Motor neuron (in vitro differentiated cells): ENCODE measurements at regions not wholly inside any gene's neighbourhood (a gene's known extent, or its start where the extent isn't known, plus 50 kb on each side); places are given as distances from the start of the nearest gene placed in this dataset.
A peak's percentile ranks its signal among the peaks of the same experiment; 100 is the strongest.

ENCODE experiments used
- ATAC-seq, 8 experiments: fragments of 200-7000 bp; cut with Tn5 transposase; replicated peaks in 6 of 8; 2 replicates each; pipeline ENCODE4 v1.8.0; 2021; ENCODE audit warnings: mild to moderate bottlenecking in 8 of 8, moderate library complexity in 8 of 8
- H3K27ac ChIP-seq, 2 donors: fragments of 250-450 bp; sonication (Bioruptor Pico); 2 replicates each; pipeline ENCODE4 v1.9.0; 2021; ENCODE audit warnings: antibody characterized with exemption in 2 of 2, mild to moderate bottlenecking in 2 of 2, moderate library complexity in 1 of 2
- H3K4me1 ChIP-seq, 2 donors: fragments of 250-450 bp; sonication (Bioruptor Pico); replicated peaks in 1 of 2; 2 replicates each; pipeline ENCODE4 v1.6.1; 2021; ENCODE audit warnings: antibody characterized with exemption in 2 of 2, mild to moderate bottlenecking in 2 of 2, moderate library complexity in 1 of 2
- H3K4me3 ChIP-seq, 5 donors: fragments of 250-450 bp; sonication (Bioruptor Pico); 2 replicates each; pipeline ENCODE4 v1.9.0; 2021; ENCODE audit warnings: antibody characterized with exemption in 5 of 5, mild to moderate bottlenecking in 5 of 5, moderate library complexity in 4 of 5
- WGBS, 10 experiments: fragments of 450-650 bp; shearing (Covaris generic); methylation state at CpG; one replicate each; pipeline ENCODE4 v1.0.0; 2022; 5-methylcytosine and 5-hydroxymethylcytosine counted together
- in situ Hi-C, 9 experiments: fragments of 400-800 bp; cut with MboI; loops; one replicate each; pipeline ENCODE4 v1.15.0; 2021; ENCODE audit warnings: low sequenced_read_pairs in 9 of 9, low pct_unique_long_range_greater_than_20kb in 2 of 9; ENCODE audit not compliant: unreplicated experiment in 9 of 9

DNA sequence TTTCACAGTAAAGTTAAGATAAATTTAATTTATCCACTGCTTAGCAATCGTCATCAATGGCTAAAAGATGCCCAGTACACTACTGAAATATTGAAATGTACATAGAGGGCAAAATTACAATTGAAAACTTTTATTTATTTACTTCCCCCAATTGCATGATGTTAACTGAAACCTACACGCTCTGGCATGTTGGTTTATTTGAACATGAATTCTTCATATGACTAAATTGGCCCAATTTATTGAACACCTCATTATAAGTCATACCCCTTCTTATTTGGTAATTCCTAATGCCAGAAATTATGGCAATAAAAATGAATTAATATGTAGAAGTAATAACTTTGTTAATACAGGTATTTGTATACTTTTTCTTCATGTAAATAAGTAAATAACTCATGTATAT is 183.0 kb upstream of the ZC3H15 start:
- peaks cover 0 to 14% of the 10 kb centered on the region in 2 donors for H3K4me1 ChIP-seq
- no peak overlapping the region for H3K4me3 ChIP-seq
- no peak for ATAC-seq
- in situ Hi-C loops, result no loop called here
- no peak overlapping the region for H3K27ac ChIP-seq
- WGBS, 10 experiments, result 33 to 100% (median 91%) methylated on average over 1 to 2 of the region's 2 CpGs

DNA sequence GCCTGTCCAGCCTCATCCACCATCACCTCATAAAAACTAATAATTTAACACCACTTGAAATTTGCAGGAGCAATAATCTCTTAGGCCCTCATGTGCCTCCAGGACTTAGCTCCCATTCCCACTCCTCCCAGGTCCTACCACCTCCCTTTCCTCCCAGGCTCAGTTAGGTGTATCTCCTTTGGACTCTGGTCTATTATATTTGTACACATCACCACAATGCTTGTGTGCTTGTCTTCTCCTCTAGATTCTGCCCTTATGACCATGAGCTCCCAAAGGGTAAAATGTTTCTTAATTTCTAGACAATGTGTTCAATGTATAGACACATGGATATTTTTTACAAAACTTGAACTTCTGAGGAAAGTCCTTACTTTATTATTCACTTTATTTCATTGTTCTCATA is 182.0 kb upstream of the ZC3H15 start:
- no peak overlapping the region for H3K4me3 ChIP-seq
- no peak overlapping the region for H3K27ac ChIP-seq
- ATAC-seq, result no peak
- in situ Hi-C loops, result no loop called here
- peaks cover 0 to 14% of the 10 kb centered on the region in 2 donors for H3K4me1 ChIP-seq

- H3K27ac ChIP-seq, result no peak overlapping the region
- in situ Hi-C loops, result no loop called here
- H3K4me1 ChIP-seq, result peaks cover 0 to 11% of the 10 kb centered on the region in 2 donors
- no peak overlapping the region for H3K4me3 ChIP-seq
- no peak for ATAC-seq
Observed at GRCh38 chr2:186306754-186307153, 179.3 kb upstream of the ZC3H15 start.

- in situ Hi-C loops, result no loop called here
- no peak for ATAC-seq
- H3K27ac ChIP-seq, result no peak overlapping the region
- no peak overlapping the region for H3K4me3 ChIP-seq
- H3K4me1 ChIP-seq, result peaks cover 0 to 4% of the 10 kb centered on the region in 2 donors
Observed at GRCh38 chr2:186307871-186308270, 178.2 kb upstream of the ZC3H15 start.

DNA sequence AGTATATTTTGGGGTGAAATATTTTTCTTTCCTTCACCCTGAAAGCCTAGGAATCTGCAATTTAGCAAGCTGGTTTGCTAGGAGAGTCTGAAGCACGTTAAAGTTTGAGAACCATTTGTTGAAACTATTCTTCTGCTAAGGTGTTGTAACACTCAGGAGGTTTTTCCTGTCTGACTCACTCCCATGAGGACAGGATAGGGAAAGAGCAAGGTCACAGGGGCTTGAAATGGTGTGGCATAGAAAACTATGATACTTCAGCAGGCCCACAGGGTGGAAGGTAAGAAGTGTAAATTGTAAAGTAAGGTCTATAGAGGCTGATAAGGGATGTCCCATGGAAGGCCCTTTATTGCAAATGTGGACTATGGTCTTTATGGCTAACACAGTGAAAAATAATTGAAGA is 177.7 kb upstream of the ZC3H15 start:
- Histone ChIP-seq H3K27ac (no peak overlapping the region), H3K4me1 (peaks cover 0 to 4% of the 10 kb centered on the region in 2 donors), H3K4me3 (no peak overlapping the region)
- in situ Hi-C loops, result no loop called here
- WGBS, 10 experiments, result 13 to 100% (median 60%) methylated on average over 1 of the region's 1 CpG; no CpG with 5 or more reads in 3 of the 10 experiments
- ATAC-seq, result no peak

GRCh38 chr2:186309901-186310300 is 176.2 kb upstream of the ZC3H15 start:
- peak in 1 of 8 experiments; percentile 38 for ATAC-seq
- in situ Hi-C loops, result no loop called here

DNA sequence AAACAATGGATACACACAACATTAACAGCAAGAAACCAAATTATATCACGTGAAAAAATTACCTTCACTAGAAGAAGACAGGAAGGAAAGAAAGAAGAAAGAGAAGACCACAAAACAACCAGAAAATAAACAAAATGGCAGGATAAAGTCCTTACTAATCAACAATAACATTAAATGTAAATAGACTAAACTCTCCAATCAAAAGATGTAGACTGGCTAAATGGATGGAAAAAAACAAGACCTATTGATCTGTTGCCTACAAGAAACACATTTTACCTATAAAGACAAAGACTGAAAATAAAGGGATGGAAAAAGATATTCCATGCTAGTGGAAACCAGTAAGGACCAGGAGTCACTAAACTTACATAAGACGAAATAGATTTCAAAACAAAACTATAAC is 167.0 kb upstream of the ZC3H15 start:
- no peak for ATAC-seq
- no peak overlapping the region for H3K27ac ChIP-seq
- H3K4me1 ChIP-seq, result no peaks in the 10 kb centered on the region
- no peak overlapping the region for H3K4me3 ChIP-seq
- 13 to 100% (median 89%) methylated on average over 1 to 2 of the region's 2 CpGs for WGBS, 10 experiments
- in situ Hi-C loops, result no loop called here

More at GRCh38 chr2:186309901-186310300, 176.2 kb upstream of the ZC3H15 start:
- 33 to 100% (median 62%) methylated on average over 1 to 2 of the region's 2 CpGs; no CpG with 5 or more reads in 6 of the 10 experiments for WGBS, 10 experiments
- H3K27ac ChIP-seq, result no peak overlapping the region
- H3K4me3 ChIP-seq, result no peak overlapping the region
- H3K4me1 ChIP-seq, result peaks cover 0 to 4% of the 10 kb centered on the region in 2 donors

- no peaks in the 10 kb centered on the region for H3K4me1 ChIP-seq
- no peak overlapping the region for H3K4me3 ChIP-seq
- in situ Hi-C loops, result no loop called here
- ATAC-seq, result no peak
- no peak overlapping the region for H3K27ac ChIP-seq
- WGBS, 10 experiments, result 17 to 100% (median 73%) methylated on average over 1 to 2 of the region's 2 CpGs
Observed at GRCh38 chr2:186325827-186326535, 160.1 kb upstream of the ZC3H15 start.

GRCh38 chr2:186327251-186327868 is 158.7 kb upstream of the ZC3H15 start:
- ATAC-seq, result no peak
- H3K4me1 ChIP-seq, result no peaks in the 10 kb centered on the region
- in situ Hi-C loops, result no loop called here
- H3K27ac ChIP-seq, result no peak overlapping the region
- 55 to 100% (median 79%) methylated on average over 1 to 3 of the region's 3 CpGs for WGBS, 10 experiments
- H3K4me3 ChIP-seq, result no peak overlapping the region

DNA sequence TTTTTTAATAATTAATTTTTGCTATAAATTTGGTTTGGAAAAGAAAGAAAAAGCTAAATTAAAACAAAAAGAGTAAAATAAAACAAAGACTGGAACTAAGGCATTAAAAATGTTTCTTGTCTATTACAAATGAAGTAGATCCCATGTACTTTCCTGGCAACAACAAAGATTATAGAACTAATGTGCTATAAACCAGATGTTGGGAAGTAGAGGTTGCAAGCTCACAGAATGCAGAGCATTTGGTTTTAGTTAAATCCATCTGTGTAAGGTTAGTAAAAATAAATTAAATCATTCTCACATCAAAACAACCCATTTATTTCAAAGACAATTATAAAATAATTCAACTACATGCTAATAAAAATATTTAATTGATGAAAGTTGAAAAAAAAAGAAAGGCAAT is 157.2 kb upstream of the ZC3H15 start:
- H3K4me1 ChIP-seq, result no peaks in the 10 kb centered on the region
- in situ Hi-C loops, result no loop called here
- H3K4me3 ChIP-seq, result no peak overlapping the region
- no peak overlapping the region for H3K27ac ChIP-seq
- no peak for ATAC-seq

DNA sequence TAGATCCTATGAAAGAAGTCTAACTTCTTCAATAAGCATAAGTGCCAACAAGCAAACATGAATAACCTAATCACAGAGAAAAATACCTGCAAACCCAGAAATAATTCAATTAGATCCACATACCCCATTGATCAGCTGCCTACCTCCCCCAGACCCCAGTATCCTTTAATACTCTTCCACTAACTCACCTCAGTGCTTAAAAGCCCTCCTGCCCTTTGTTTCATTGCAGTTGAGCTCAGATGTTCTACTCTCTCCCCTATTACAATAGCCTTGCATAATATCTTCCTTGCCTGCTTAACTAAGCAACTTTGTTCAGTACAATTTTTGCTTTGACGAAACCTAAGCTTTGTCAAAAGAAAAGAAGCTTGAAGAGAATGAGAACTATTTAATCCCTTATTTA is 156.0 kb upstream of the ZC3H15 start:
- in situ Hi-C loops, result no loop called here

DNA sequence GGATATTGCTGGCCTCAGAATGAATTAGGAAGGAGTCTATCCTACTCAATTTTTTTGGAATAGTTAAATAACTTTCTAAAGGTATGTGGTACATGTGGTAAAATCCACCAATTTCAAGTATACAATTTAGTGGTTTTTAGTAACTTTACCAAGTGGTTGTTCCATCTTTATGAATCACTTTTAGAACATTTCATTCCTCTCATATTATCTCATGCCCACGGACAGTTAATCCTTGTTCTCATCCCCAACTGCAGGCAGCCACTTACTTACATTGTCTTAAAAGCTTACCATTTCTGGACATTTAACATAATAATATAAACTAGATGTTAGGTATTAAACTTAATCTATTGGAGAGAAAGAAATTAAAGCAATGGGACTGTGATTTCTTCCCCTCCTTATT is 146.3 kb upstream of the ZC3H15 start:
- 50 to 100% (median 100%) methylated on average over 1 of the region's 1 CpG; no CpG with 5 or more reads in 4 of the 10 experiments for WGBS, 10 experiments
- H3K4me3 ChIP-seq, result no peak overlapping the region
- no peaks in the 10 kb centered on the region for H3K4me1 ChIP-seq
- no peak overlapping the region for H3K27ac ChIP-seq
- ATAC-seq, result no peak
- in situ Hi-C loops, result no loop called here

More for the DNA sequence above, 156.0 kb upstream of the ZC3H15 start:
- Histone ChIP-seq H3K4me3 (no peak overlapping the region), H3K4me1 (no peaks in the 10 kb centered on the region), H3K27ac (no peak overlapping the region)
- WGBS, 10 experiments, result 86 to 100% (median 96%) methylated on average over 1 of the region's 1 CpG; no CpG with 5 or more reads in 2 of the 10 experiments
- ATAC-seq, result no peak

GRCh38 chr2:186342029-186342428 is 144.0 kb upstream of the ZC3H15 start:
- WGBS, 10 experiments, result 75 to 100% (median 96%) methylated on average over 1 of the region's 1 CpG
- peak in 3 of 8 experiments; percentile 24 to 87 (median 24) for ATAC-seq

GRCh38 chr2:186345745-186346144 is 140.3 kb upstream of the ZC3H15 start:
- in situ Hi-C loops, result no loop called here
- 0 to 100% (median 80%) methylated on average over 1 to 5 of the region's 5 CpGs for WGBS, 10 experiments
- no peak for ATAC-seq
- H3K27ac ChIP-seq, result no peak overlapping the region
- H3K4me1 ChIP-seq, result peaks cover 5 to 9% of the 10 kb centered on the region in 2 donors
- H3K4me3 ChIP-seq, result no peak overlapping the region

More at GRCh38 chr2:186342029-186342428, 144.0 kb upstream of the ZC3H15 start:
- in situ Hi-C loops, result no loop called here
- no peak overlapping the region for H3K27ac ChIP-seq
- no peaks in the 10 kb centered on the region for H3K4me1 ChIP-seq
- H3K4me3 ChIP-seq, result no peak overlapping the region
